ENCODE measurements at regions not wholly inside any gene's neighbourhood (a gene's known extent, or its start where the extent isn't known, plus 50 kb on each side); places are given as distances from the start of the nearest gene placed in this dataset.

GRCh38 chr11:15629690-15630321 lies 515.1 kb downstream of the INSC start:
- DNase-seq, result no peak

GRCh38 chr11:15630896-15631295 lies 516.2 kb downstream of the INSC start:
- DNase-seq, result no peak

- DNase-seq, result no peak
These were observed 520.8 kb downstream of the INSC start for GRCh38 chr11:15635521-15635920.

GRCh38 chr11:15636521-15637089 lies 521.9 kb downstream of the INSC start:
- DNase-seq, result no peak

- no peak for DNase-seq
These were observed 523.7 kb downstream of the INSC start for GRCh38 chr11:15638386-15638787.

GRCh38 chr11:15640318-15640717 lies 525.6 kb downstream of the INSC start:
- no peak for DNase-seq

- no peak for DNase-seq
These were observed 526.7 kb downstream of the INSC start for GRCh38 chr11:15641271-15642045.

- no peak for DNase-seq
These were observed 530.5 kb downstream of the INSC start for GRCh38 chr11:15645201-15645600.

GRCh38 chr11:15649371-15650104 lies 534.8 kb downstream of the INSC start:
- no peak for DNase-seq

GRCh38 chr11:15650105-15650938 lies 535.6 kb downstream of the INSC start:
- peak; percentile 89 for DNase-seq

GRCh38 chr11:15651033-15651432 lies 536.3 kb downstream of the INSC start:
- DNase-seq, result no peak

- DNase-seq, result no peak
These were observed 537.1 kb downstream of the INSC start for GRCh38 chr11:15651816-15652215.

GRCh38 chr11:15653191-15653710 lies 538.5 kb downstream of the INSC start:
- DNase-seq, result no peak

GRCh38 chr11:15654451-15654850 lies 539.7 kb downstream of the INSC start:
- DNase-seq, result no peak

- no peak for DNase-seq
These were observed 540.8 kb downstream of the INSC start for GRCh38 chr11:15655552-15655951.

- DNase-seq, result no peak
These were observed 542.5 kb downstream of the INSC start for GRCh38 chr11:15657264-15657663.

GRCh38 chr11:15660496-15660895 lies 545.8 kb downstream of the INSC start:
- DNase-seq, result no peak

- no peak for DNase-seq
These were observed 547.6 kb downstream of the INSC start for GRCh38 chr11:15662285-15662684.

GRCh38 chr11:15663777-15664218 lies 549.1 kb downstream of the INSC start:
- no peak for DNase-seq

- DNase-seq, result no peak
These were observed 550.7 kb downstream of the INSC start for GRCh38 chr11:15665368-15665871.

- DNase-seq, result no peak
These were observed 552.5 kb downstream of the INSC start for GRCh38 chr11:15667127-15667725.

- no peak for DNase-seq
These were observed 554.0 kb downstream of the INSC start for GRCh38 chr11:15668718-15669117.

Data from activated effector memory CD4-positive, alpha-beta T cell treated with anti-CD3 and anti-CD28 coated beads, Interleukin-2, amount 50 U/mL, for 16 hours (primary cell).